T1000 (cell line): ENCODE measurements at regions not wholly inside any gene's neighbourhood (a gene's known extent, or its start where the extent isn't known, plus 50 kb on each side); places are given as distances from the start of the nearest gene placed in this dataset.

ENCODE experiments used
- DNase-seq: peaks from one replicate; lab custom pipeline; 2025; ENCODE audit warnings: mixed read lengths; lab: John Stamatoyannopoulos, UW

- DNase-seq, result no peak
Measured at GRCh38 chr7:126378642-126379041, 874.1 kb downstream of the GRM8 start.

- DNase-seq, result no peak
Measured at GRCh38 chr7:126370038-126370668, 882.6 kb downstream of the GRM8 start.

- no peak for DNase-seq
Measured at GRCh38 chr7:126362746-126363145, 890.0 kb downstream of the GRM8 start.

GRCh38 chr7:126361183-126361582 is 891.6 kb downstream of the GRM8 start:
- no peak for DNase-seq

- DNase-seq, result no peak
Measured at GRCh38 chr7:126339813-126340212, 912.9 kb downstream of the GRM8 start.

GRCh38 chr7:126305671-126306070 is 947.1 kb downstream of the GRM8 start:
- DNase-seq, result no peak

GRCh38 chr7:126303926-126304325 is 948.8 kb downstream of the GRM8 start:
- no peak for DNase-seq

GRCh38 chr7:126302639-126303038 is 950.1 kb downstream of the GRM8 start:
- DNase-seq, result no peak

- DNase-seq, result no peak
Measured at GRCh38 chr7:126286317-126286716, 966.4 kb downstream of the GRM8 start.

- no peak for DNase-seq
Measured at GRCh38 chr7:126236261-126236660, 1016.5 kb downstream of the GRM8 start.

- no peak for DNase-seq
Measured at GRCh38 chr7:126228356-126229061, 1024.2 kb downstream of the GRM8 start.

- DNase-seq, result no peak
Measured at GRCh38 chr7:126227643-126228042, 1025.1 kb downstream of the GRM8 start.

- no peak for DNase-seq
Measured at GRCh38 chr7:126227055-126227454, 1025.7 kb downstream of the GRM8 start.

GRCh38 chr7:126223729-126224128 is 1029.0 kb downstream of the GRM8 start:
- no peak for DNase-seq

- DNase-seq, result no peak
Measured at GRCh38 chr7:126222782-126223181, 1030.0 kb downstream of the GRM8 start.

GRCh38 chr7:126215785-126216184 is 1037.0 kb downstream of the GRM8 start:
- no peak for DNase-seq

GRCh38 chr7:126213876-126214275 is 1038.9 kb downstream of the GRM8 start:
- DNase-seq, result no peak

GRCh38 chr7:126211875-126212274 is 1040.9 kb downstream of the GRM8 start:
- DNase-seq, result no peak

- DNase-seq, result no peak
Measured at GRCh38 chr7:126210707-126211106, 1042.0 kb downstream of the GRM8 start.

GRCh38 chr7:126203185-126203584 is 1049.6 kb downstream of the GRM8 start:
- DNase-seq, result no peak

GRCh38 chr7:126202177-126202576 is 1050.6 kb downstream of the GRM8 start:
- no peak for DNase-seq

- DNase-seq, result peak; percentile 38
Measured at GRCh38 chr7:126185959-126186580, 1066.7 kb downstream of the GRM8 start.

GRCh38 chr7:126179916-126180315 is 1072.8 kb downstream of the GRM8 start:
- DNase-seq, result no peak
